NCI-H1694 treated with DMSO at 0.1 percent for 48 hours (cell line): ENCODE measurements at regions not wholly inside any gene's neighbourhood (a gene's known extent, or its start where the extent isn't known, plus 50 kb on each side); places are given as distances from the start of the nearest gene placed in this dataset.

Experiments
- DNase-seq: peaks from one replicate; lab custom pipeline; 2025; lab: John Stamatoyannopoulos, UW

- DNase-seq = no peak
Observed at GRCh38 chr2:100222844-100223243, 80.5 kb upstream of the AFF3 start.

- DNase-seq = no peak
Observed at GRCh38 chr2:100218552-100218951, 76.2 kb upstream of the AFF3 start.

- DNase-seq = no peak
Observed at GRCh38 chr2:100217323-100217722, 74.9 kb upstream of the AFF3 start.

GRCh38 chr2:100216015-100216414, 73.6 kb upstream of the AFF3 start:
- DNase-seq = no peak

- no peak for DNase-seq
Observed at GRCh38 chr2:100215371-100215770, 73.0 kb upstream of the AFF3 start.

- no peak for DNase-seq
Observed at GRCh38 chr2:100214265-100214971, 72.0 kb upstream of the AFF3 start.

GRCh38 chr2:100213595-100213994, 71.2 kb upstream of the AFF3 start:
- no peak for DNase-seq

GRCh38 chr2:100212850-100213249, 70.5 kb upstream of the AFF3 start:
- DNase-seq = no peak

DNA sequence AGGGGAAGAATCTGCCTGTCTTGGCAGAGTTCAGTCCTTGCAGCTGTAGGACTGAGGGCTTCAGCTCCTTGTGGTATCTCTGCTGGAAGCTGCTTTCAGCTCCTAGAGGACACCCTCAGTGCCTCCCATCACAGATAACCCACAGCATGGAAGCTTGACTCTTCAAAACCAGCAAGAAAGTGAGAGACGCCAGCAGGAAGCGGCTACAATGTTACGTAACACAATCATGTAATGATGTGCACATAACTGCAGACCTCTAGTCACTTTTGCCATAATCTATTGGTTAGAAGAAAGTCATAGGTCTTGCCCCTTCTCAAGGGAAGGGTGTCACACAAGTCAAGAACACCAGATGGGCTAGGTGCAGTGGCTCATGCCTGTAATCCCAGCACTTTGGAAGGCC, 69.1 kb upstream of the AFF3 start:
- DNase-seq = no peak

DNA sequence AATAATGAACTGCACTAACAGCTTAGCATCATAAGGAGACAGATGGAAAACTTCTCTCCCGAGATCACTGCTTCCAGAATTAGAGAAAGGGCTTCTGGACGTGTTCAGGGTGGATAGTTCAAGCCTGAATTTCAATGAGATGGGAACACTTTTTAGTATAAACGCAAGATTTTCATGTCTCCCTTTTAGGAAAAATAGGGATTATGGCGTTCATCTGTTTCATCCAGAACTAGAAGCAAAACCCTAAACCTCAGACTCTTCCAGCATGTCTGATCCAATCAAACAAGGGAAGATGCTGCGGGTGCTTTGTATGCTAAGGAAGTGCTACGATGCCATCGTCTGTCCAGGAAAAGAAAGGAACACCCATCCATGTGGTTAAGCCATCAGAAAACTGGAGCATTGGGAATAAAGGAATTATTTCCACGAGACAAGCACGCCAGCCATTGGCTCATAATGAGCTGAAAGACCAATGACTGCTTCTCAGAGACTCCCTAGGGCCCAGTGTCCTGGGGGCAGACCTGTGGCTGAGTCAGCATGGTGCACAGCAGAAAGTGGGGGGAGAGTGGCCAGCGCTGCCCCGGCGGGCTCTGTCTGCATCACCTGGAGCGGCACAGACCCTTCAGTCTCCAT, 65.9 kb upstream of the AFF3 start:
- no peak for DNase-seq

DNA sequence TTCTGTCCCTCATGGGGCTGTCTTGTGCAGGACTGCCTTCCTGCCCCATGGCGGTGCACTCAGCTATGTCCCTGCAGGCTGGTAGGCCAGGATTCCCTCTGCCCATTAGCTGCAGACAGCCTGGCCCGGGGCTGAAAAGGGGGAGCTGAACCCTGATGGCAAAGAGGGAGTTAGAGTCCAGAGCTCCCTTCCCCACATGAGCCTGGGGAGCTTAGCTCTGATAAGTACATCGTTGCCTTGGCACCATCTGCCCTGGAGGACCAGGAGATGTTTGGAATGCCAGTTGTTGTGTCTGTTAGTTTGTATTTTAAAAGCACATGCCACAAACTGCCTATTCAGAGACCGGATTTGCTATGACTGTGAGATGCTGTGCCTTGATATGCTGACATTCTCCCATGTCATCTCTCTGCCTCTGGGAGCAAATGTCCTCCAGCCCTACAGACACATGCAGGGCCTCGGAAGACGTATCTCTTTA, 65.1 kb upstream of the AFF3 start:
- peak; percentile 10 for DNase-seq

DNA sequence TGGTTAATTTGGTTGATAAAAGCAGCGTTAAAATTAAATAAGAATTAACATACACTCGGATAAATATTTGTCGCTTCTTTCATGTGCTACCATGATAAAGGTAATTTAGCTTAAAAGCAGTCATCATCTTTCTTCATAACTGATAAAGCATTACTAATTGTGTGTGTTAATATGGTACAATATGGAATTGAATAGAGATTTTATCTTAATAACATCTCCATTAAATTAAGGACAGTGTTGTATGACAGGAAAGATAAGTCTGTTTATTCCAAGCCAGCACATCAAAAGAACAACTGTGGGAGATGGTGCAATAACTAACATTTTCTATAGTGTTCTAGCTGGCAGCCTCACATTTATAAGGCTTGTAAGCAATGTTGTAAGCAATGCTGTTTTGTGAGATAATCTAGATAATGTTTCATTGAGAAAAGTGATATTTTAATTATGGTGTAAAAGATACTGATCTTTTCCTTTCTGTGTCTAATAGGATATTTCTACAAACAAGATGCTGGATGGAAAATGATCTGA, 64.4 kb upstream of the AFF3 start:
- DNase-seq = no peak

DNA sequence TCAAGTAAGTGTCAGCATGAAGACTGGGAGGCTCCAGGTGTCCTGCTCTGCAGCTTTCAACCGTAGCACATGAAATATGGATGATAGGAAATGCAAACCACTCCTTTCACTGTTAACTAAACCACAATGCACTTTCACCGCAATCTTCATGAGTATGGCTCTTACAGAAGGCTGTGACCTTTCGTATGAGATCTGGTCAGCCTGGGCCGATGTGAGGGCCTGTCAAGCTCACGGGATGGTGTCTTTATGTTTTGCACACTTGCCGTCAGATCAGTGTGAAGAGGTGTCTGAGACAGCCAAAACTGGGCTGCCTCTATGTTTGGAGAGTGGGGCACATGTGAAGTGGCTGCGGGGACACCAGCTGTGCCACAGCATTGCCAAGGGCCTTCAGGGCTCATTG, 62.8 kb upstream of the AFF3 start:
- DNase-seq = no peak

GRCh38 chr2:100202567-100202966, 60.2 kb upstream of the AFF3 start:
- no peak for DNase-seq

- no peak for DNase-seq
Observed at GRCh38 chr2:100200985-100201384, 58.6 kb upstream of the AFF3 start.

DNA sequence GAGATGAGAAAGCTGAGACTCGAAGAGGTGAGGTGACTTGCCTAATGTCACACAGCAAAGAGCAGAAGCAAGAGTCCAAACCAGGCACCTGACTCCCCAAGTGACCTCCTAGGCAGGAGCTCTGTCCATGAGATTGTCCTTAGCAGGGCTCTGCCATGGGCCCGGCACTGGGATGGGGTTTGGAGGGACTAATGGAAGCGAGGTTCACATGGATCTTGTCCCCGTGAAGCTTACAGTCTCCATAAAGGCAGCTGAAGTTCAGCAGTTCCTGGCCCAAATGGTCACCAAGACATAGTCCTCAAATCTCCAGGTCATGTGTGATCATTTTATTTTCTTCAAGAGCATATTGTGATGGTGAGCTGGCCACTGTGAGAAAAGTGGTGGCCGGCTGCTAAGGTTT, 57.0 kb upstream of the AFF3 start:
- DNase-seq = no peak

DNA sequence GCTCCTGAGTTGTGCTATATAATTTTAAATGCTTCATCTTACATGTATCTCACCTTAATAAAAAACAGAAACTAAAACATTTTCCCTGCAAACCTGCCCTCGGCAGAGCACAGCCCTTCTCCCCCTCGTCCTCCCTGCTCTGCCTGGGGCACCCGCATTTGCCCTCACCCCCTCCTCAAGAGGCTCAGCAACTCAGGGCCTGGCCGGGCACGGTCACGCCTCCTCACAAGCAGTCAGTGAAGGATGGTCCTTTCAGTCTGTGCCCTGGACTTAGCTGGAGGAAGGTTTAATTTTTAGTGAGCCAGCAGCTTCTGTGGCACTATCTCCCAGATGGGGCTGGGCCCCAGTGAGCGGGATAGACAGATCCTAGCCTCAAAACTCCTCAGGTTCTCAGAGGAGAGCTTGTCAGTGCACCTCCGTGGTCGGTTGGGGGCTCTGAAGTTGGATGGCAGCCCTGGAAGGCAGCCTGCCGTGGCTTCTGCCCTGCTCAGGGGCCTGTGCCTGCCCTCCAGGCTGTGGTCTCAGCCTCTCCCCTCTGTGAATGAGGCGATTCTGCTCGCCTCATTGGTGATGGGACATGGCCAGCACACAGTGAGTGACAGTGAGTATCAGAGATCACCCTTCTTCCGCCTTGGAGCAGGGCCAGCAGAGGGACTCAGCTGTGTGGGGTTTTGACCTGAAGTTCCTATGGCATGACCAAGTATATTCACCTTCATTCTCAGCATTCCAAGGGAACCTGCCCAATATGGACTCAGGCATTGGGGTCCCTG, 56.3 kb upstream of the AFF3 start:
- no peak for DNase-seq

DNA sequence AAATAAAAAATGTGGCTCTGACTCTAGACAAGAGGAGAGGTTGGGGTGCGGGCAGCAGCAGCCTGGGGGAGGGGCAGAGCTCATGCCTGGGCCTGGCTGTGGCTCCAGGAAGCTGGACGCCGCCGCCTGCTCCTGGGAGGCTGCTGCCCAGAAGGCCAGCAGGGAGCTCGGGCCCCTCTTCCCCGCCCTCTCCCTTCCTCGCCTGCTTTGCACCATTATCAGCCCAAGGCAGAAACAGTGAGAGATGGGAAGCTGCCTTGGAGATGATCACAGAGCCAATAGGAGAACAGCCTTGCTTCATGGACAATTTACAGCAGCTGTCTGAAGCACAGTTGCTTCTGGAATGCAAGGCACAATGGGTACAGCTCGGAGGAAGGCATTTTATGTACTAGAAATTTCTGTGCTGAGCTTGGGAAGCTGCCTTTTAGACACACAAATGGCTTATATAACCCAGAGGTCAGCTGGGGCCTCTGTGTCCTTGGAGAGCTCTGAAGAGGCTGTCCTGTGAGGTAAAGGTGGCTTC, 55.3 kb upstream of the AFF3 start:
- DNase-seq = no peak

DNA sequence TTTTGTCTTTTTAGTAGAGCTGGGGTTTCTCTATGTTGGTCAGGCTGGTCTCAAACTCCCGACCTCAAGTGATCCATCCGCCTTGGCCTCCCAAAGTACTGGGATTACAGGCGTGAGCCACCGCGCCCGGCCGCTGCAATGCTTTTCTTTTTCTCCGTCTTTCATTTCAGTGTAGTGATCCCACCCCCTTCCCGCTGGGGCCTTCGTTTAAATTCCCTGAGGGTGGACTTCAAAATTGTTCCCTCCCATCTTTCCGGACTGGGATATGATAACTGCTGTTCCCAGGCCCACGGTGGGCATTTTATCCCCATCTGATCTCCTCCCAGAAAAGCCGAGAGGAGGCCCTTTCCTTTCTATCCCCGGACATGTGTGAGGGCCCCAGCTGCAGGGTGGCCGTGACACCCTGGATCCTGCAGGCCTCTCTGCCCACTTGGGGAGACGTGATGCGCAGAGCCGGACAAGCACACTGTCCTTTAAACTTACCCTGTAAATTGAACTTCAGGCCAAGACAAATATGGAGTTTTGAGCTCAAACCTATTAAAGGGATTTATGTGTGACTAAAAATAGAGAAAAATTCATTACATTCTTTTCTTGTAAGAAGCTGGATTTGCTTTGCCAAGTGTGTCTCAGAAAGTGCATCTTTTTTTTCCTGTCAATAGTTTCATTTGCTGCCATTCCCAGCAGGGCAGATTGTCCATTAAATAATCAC, 54.5 kb upstream of the AFF3 start:
- DNase-seq = no peak

- DNase-seq = no peak
Observed at GRCh38 chr2:100195942-100196341, 53.6 kb upstream of the AFF3 start.

DNA sequence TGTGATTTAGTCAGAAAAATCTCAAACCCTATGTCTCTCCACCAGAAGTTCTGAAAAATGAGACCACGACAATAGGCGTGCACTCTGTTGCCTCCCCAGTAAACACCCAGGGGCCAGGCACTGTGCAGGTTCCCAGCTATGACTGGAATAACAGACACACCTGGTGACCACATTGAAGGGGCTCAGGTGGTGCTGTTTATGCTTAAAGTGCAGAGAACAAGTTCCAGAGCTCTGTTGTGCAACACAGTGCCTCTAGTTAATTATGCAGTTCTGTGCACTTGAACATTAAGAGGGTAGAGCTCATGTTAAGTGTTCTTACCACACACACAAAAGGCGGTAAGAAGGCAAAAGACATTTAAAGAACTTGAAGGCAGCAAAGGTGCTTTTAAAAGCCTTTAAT, 52.6 kb upstream of the AFF3 start:
- DNase-seq = no peak

GRCh38 chr2:100193291-100193710, 50.9 kb upstream of the AFF3 start:
- DNase-seq = no peak
